GM18858 (cell line): ENCODE measurements at regions not wholly inside any gene's neighbourhood (a gene's known extent, or its start where the extent isn't known, plus 50 kb on each side); places are given as distances from the start of the nearest gene placed in this dataset.
"Not testable (repeated sequence)": the region's sequence is repeated elsewhere in the genome, so short reads cannot be mapped to it uniquely, and the experiment has no call there.

Source experiments
- ATAC-seq: cut with Tn5 transposase; IDR thresholded peaks from one replicate; pipeline ENCODE4 v1.9.1; 2021; ENCODE audit not compliant: unreplicated experiment

GRCh38 chr13:109981000-109981399, 194.6 kb upstream of the IRS2 start:
- ATAC-seq: no peak

GRCh38 chr13:109979676-109980075, 193.3 kb upstream of the IRS2 start:
- ATAC-seq: not testable (repeated sequence)

- ATAC-seq: no peak
These were observed 192.8 kb upstream of the IRS2 start for GRCh38 chr13:109979228-109979627.

- ATAC-seq: no peak
These were observed 191.0 kb upstream of the IRS2 start for GRCh38 chr13:109977212-109977968.

- ATAC-seq: no peak
These were observed 190.0 kb upstream of the IRS2 start for GRCh38 chr13:109976206-109976997.

- no peak for ATAC-seq
These were observed 188.0 kb upstream of the IRS2 start for GRCh38 chr13:109974354-109974753.

GRCh38 chr13:109973279-109973678, 186.9 kb upstream of the IRS2 start:
- ATAC-seq: no peak

GRCh38 chr13:109971456-109972090, 185.2 kb upstream of the IRS2 start:
- ATAC-seq: no peak

GRCh38 chr13:109971006-109971405, 184.6 kb upstream of the IRS2 start:
- no peak for ATAC-seq

- ATAC-seq: no peak
These were observed 182.6 kb upstream of the IRS2 start for GRCh38 chr13:109968876-109969577.

- ATAC-seq: no peak
These were observed 177.7 kb upstream of the IRS2 start for GRCh38 chr13:109963960-109964563.

GRCh38 chr13:109963384-109963783, 177.0 kb upstream of the IRS2 start:
- no peak for ATAC-seq

GRCh38 chr13:109959903-109960302, 173.5 kb upstream of the IRS2 start:
- ATAC-seq: no peak

- no peak for ATAC-seq
These were observed 171.5 kb upstream of the IRS2 start for GRCh38 chr13:109957875-109958274.

- no peak for ATAC-seq
These were observed 169.2 kb upstream of the IRS2 start for GRCh38 chr13:109955598-109955997.

GRCh38 chr13:109954441-109954840, 168.1 kb upstream of the IRS2 start:
- ATAC-seq: no peak

GRCh38 chr13:109951491-109951890, 165.1 kb upstream of the IRS2 start:
- no peak for ATAC-seq

- ATAC-seq: no peak
These were observed 163.0 kb upstream of the IRS2 start for GRCh38 chr13:109949397-109949796.

GRCh38 chr13:109947006-109947405, 160.6 kb upstream of the IRS2 start:
- no peak for ATAC-seq

- no peak for ATAC-seq
These were observed 159.0 kb upstream of the IRS2 start for GRCh38 chr13:109945206-109945960.
